ENCODE measurements at regions not wholly inside any gene's neighbourhood (a gene's known extent, or its start where the extent isn't known, plus 50 kb on each side); places are given as distances from the start of the nearest gene placed in this dataset.

DNA sequence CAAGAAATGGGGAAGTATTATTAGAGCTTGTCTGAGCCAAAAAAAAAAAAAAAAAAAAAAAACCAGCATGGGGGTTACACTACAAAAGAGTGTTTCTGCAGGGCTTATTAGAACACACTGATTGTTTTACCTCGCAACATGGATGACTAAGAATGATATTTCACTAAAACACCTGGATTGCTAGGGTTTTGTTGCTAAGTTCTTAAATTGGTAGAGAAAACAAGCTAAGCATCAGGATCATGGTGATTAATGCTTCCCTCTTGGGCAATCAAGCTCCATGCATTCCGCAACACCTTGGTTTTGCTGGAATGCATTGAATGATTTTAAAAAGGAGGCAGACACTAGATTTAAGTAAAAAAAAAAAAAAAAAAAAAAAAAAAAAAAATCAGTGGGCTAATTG is 931.4 kb upstream of the CDH8 start:
- no peaks in the 10 kb centered on the region for H3K36me3 Mint-ChIP-seq (ENCODE audit: low read depth)
- H3K27me3 ChIP-seq (ENCODE audit: control insufficient read depth in 1 of 2, insufficient read depth in 2 of 2, low read length in 2 of 2), result no peaks in the 10 kb centered on the region
- POLR2A ChIA-PET, result no interaction called here

DNA sequence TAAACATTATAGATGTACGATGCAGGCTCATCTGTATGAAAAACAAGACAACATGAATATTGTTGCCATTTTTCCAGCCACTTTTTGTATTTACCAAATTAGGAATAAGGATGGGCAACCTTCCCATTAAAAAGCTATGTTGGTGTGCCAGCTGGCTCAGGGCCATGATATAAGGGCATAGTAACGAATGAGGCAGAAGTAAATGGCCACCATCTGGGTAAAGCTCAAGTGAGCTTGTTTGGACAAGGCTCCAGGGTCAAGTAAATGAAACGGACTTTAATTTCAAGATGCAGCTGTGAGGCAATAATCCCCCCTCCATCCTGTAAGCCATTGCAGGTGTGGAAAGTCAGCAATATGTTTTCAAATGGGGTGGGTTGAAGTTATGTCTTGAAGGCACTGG is 930.9 kb upstream of the CDH8 start:
- no peaks in the 10 kb centered on the region for H3K36me3 Mint-ChIP-seq (ENCODE audit: low read depth)
- intact Hi-C loops (cut with DNase I, micrococcal nuclease), result no loop called here

More for the DNA sequence above, 931.4 kb upstream of the CDH8 start:
- no peak for ATAC-seq (ENCODE audit: poor library complexity)
- Histone ChIP-seq H3K4me1 (ENCODE audit: insufficient read depth, low read length) (no peaks in the 10 kb centered on the region), H3K27ac (ENCODE audit: low read depth in 1 of 2, low read length in 2 of 2) (no peak overlapping the region), H3K4me3 (ENCODE audit: low read length) (no peak overlapping the region), H3K36me3 (ENCODE audit: insufficient read depth, low read length) (no peaks in the 10 kb centered on the region), H3K9me3 (ENCODE audit: control insufficient read depth in 1 of 2, insufficient read depth in 1 of 2, low read length in 2 of 2) (peaks cover 2 to 3% of the 10 kb centered on the region in 2 experiments)
- intact Hi-C loops (cut with DNase I, micrococcal nuclease), result no loop called here
- TF ChIP-seq, protein P1, sequence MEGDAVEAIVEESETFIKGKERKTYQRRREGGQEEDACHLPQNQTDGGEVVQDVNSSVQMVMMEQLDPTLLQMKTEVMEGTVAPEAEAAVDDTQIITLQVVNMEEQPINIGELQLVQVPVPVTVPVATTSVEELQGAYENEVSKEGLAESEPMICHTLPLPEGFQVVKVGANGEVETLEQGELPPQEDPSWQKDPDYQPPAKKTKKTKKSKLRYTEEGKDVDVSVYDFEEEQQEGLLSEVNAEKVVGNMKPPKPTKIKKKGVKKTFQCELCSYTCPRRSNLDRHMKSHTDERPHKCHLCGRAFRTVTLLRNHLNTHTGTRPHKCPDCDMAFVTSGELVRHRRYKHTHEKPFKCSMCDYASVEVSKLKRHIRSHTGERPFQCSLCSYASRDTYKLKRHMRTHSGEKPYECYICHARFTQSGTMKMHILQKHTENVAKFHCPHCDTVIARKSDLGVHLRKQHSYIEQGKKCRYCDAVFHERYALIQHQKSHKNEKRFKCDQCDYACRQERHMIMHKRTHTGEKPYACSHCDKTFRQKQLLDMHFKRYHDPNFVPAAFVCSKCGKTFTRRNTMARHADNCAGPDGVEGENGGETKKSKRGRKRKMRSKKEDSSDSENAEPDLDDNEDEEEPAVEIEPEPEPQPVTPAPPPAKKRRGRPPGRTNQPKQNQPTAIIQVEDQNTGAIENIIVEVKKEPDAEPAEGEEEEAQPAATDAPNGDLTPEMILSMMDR (IDR thresholded peaks at IDR 0.05), result no peak
- no peaks in the 10 kb centered on the region for H3K4me1 Mint-ChIP-seq (ENCODE audit: low read depth)
- no peak overlapping the region for H3K4me3 Mint-ChIP-seq
- no peaks in the 10 kb centered on the region for H3K27me3 Mint-ChIP-seq
- CTCF ChIA-PET, result no interaction called here
- DNase-seq, result no peak
- no peak overlapping the region for H3K27ac Mint-ChIP-seq
- peaks cover 4% of the 10 kb centered on the region for H3K9me3 Mint-ChIP-seq

DNA sequence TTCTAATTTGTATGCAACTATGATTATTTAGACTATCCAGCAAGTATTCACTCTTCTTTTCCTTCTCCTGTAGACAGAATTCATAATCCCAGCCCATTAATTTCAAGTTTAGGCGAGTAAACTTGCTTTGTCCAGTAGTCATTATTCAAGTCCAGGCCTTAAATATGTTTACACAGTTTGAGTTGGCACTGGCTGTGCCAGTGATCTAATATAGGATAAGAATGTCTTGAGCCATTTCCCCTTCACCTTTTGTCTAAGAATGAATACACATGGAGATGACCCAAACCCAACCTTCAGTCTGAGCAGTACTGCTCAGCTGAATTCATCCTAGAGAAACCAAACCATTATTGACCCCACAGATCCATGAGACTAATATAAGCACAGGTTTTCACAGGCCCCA is 930.4 kb upstream of the CDH8 start:
- H3K4me3 ChIP-seq (ENCODE audit: low read length), result no peak overlapping the region
- H3K27ac Mint-ChIP-seq, result no peak overlapping the region
- ChIA-PET POLR2A (no interaction called here), CTCF (no interaction called here)
- no peaks in the 10 kb centered on the region for H3K36me3 Mint-ChIP-seq (ENCODE audit: low read depth)
- H3K9me3 ChIP-seq (ENCODE audit: control insufficient read depth in 1 of 2, insufficient read depth in 1 of 2, low read length in 2 of 2), result peaks cover 3 to 5% of the 10 kb centered on the region in 2 experiments
- H3K4me3 Mint-ChIP-seq, result no peak overlapping the region
- H3K4me1 ChIP-seq (ENCODE audit: insufficient read depth, low read length), result no peaks in the 10 kb centered on the region
- DNase-seq (no peak), ATAC-seq (ENCODE audit: poor library complexity) (no peak)
- intact Hi-C loops (cut with DNase I, micrococcal nuclease), result no loop called here
- peaks cover 12% of the 10 kb centered on the region for H3K9me3 Mint-ChIP-seq
- H3K27me3 Mint-ChIP-seq, result no peaks in the 10 kb centered on the region
- no peaks in the 10 kb centered on the region for H3K27me3 ChIP-seq (ENCODE audit: control insufficient read depth in 1 of 2, insufficient read depth in 2 of 2, low read length in 2 of 2)
- H3K4me1 Mint-ChIP-seq (ENCODE audit: low read depth), result no peaks in the 10 kb centered on the region
- no peaks in the 10 kb centered on the region for H3K36me3 ChIP-seq (ENCODE audit: insufficient read depth, low read length)
- H3K27ac ChIP-seq (ENCODE audit: low read depth in 1 of 2, low read length in 2 of 2), result no peak overlapping the region
- TF ChIP-seq, protein P1 (IDR thresholded peaks at IDR 0.05), result no peak

More for the DNA sequence above, 930.9 kb upstream of the CDH8 start:
- Histone ChIP-seq H3K4me3 (ENCODE audit: low read length) (no peak overlapping the region), H3K36me3 (ENCODE audit: insufficient read depth, low read length) (no peaks in the 10 kb centered on the region), H3K27me3 (ENCODE audit: control insufficient read depth in 1 of 2, insufficient read depth in 2 of 2, low read length in 2 of 2) (no peaks in the 10 kb centered on the region), H3K27ac (ENCODE audit: low read depth in 1 of 2, low read length in 2 of 2) (no peak overlapping the region), H3K4me1 (ENCODE audit: insufficient read depth, low read length) (no peaks in the 10 kb centered on the region), H3K9me3 (ENCODE audit: control insufficient read depth in 1 of 2, insufficient read depth in 1 of 2, low read length in 2 of 2) (peaks cover 3 to 5% of the 10 kb centered on the region in 2 experiments)
- TF ChIP-seq, protein P1 (IDR thresholded peaks at IDR 0.05), result no peak
- Mint-ChIP-seq H3K27me3 (no peaks in the 10 kb centered on the region), H3K9me3 (peaks cover 7% of the 10 kb centered on the region), H3K4me3 (no peak overlapping the region), H3K4me1 (ENCODE audit: low read depth) (no peaks in the 10 kb centered on the region), H3K27ac (no peak overlapping the region)
- ATAC-seq (ENCODE audit: poor library complexity) (no peak), DNase-seq (no peak)
- ChIA-PET POLR2A (no interaction called here), CTCF (no interaction called here)

Data from CD4-positive, alpha-beta T cell (primary cell).